Loucy (cell line): ENCODE measurements at regions not wholly inside any gene's neighbourhood (a gene's known extent, or its start where the extent isn't known, plus 50 kb on each side); places are given as distances from the start of the nearest gene placed in this dataset.

Source experiments
- CTCF ChIP-seq: fragments of 200-600 bp; sonication (generic); conservative IDR thresholded peaks from 2 replicates; pipeline ENCODE4 v1.5.1; 2014; ENCODE audit warnings: mild to moderate bottlenecking, antibody characterized with exemption, low read length
- EZH2phosphoT487 ChIP-seq: fragments of 200-600 bp; IDR thresholded peaks from 2 replicates; pipeline ENCODE4 v1.6.1; 2018; ENCODE audit warnings: antibody characterized with exemption, mild to moderate bottlenecking, moderate library complexity, borderline replicate concordance

GRCh38 chr4:37138019-37138653 lies 106.4 kb upstream of the NWD2 start:
- no peak for TF ChIP-seq CTCF
- TF ChIP-seq EZH2phosphoT487, result no peak
